HG03135 (cell line): ENCODE measurements at regions not wholly inside any gene's neighbourhood (a gene's known extent, or its start where the extent isn't known, plus 50 kb on each side); places are given as distances from the start of the nearest gene placed in this dataset.

Source experiments
- ATAC-seq: cut with Tn5 transposase; IDR thresholded peaks from one replicate; pipeline ENCODE4 v1.9.1; 2021; ENCODE audit warnings: mild to moderate bottlenecking, moderate library complexity; ENCODE audit not compliant: unreplicated experiment

DNA sequence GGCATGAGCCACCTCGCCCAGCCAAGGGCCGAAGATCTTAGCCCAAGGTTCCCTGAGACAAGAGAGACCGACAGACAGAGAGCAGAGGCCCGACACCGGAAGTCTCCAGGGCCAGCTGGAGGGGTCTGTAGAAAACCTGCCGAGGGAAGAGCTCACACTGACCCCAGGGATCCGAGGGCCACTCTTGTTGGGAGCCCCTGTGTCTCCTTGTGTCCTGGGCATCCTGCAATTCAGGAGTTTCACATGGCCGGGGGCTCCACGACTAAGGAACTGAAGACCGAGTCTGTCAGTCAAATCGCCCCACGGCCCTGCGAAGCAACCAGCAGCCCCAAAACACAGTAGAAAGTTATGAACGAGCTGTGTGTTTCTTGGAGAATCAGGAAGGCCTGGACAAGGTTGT lies 1482.0 kb downstream of the BRD1 start:
- no peak for ATAC-seq

DNA sequence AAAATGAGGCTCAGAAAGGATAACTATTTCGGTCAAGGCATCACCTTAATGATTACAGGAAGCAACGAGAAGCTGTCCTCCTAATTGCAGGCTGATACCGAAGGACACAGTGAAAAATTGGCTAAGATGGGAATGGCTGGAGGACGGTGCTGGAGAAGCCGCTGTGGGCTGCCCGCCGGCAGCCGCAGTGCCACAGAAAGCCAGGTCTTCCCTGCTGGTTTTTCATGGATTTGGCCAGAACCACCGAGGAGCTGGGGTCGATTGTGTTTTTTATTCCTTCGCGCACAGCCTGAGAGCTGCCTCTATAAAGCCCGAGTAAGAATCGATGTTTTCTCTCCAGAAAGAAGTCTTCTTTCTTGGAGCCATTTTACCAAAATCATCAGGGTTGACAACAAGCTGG lies 1484.2 kb downstream of the BRD1 start:
- no peak for ATAC-seq

DNA sequence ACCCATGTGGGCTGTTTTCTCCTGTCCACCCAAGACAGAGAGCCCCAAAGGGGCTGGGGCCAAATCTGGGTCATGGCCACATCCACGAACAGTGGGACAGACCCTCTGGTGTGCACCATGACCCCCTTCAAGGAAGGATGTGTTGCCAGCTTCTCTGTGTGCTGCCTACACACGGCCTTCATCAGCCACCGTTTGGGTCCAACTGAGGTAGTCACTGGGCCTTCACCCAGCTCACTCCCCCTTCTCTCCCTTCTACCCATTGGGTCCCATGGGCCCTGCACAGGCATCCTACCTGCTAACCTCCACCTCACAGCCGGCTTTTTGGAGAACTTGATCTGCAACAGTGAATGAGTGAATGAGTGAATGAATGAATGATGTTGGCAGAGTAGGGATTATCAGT lies 1484.9 kb downstream of the BRD1 start:
- no peak for ATAC-seq

DNA sequence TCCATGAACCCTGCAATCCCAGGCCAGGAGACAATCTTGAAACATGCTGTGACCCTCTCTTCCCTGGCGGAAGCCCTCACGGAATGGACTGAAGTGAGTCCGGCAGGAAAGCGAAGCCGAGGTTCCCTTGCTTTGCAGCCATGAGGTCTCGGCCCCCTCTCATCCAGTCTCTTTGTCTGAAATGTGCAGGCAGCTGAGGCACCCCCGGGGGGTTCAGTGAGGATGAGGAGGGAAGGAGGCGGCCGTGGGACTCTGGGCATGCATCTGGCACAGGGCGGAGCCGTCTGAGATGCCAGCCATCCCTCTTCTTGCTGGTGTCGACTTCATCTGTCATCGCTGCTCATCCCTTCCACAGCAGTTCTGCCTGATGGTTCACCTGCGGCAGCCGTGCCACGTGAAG lies 1485.7 kb downstream of the BRD1 start:
- no peak for ATAC-seq

DNA sequence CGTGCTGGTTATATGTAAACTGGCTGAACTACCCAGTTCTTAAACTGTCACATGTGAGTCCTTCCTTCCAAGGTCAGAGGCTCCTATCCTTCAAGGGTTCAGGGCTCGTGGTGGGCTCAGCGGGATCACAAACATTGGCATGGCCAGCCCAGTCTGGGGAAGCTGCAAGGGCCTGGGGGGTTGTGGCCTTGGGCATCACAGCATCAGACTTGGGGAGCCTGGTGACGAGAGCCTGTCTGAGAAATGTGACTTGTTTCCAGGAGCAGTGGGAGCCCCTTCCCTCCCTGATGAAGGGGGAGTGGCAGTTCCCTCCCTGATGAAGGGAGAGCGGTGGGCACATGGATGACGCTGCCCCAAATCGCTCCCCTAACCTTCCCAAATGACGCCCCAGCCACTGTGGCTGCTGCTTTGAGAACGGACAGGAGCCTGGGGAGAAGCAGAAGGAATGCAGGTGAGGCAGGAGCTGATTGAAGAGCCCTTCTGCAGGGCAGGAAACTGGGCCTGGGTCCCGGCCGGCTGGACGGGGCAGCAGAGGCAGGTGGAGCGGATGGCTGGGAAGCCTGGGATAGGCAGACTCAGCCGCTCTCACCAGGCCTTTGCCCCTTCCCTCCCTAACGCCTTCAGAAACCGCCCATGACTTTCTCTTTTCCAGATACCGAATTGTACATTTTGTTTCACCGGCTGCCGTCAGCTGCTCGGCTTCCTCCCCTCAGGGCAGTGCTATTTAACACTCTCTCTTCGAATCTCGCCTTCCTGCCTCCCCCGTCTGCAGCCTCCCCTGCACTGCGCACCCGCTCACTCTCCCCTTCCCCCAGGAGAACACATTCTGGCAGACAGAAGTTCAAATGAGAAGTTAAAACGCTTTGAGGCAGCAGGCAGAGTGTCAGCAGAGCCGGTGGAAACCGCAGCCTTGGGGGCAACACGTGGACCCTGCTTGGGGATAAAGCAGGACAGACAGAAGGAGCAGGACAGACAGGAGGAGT lies 1486.7 kb downstream of the BRD1 start:
- no peak for ATAC-seq

DNA sequence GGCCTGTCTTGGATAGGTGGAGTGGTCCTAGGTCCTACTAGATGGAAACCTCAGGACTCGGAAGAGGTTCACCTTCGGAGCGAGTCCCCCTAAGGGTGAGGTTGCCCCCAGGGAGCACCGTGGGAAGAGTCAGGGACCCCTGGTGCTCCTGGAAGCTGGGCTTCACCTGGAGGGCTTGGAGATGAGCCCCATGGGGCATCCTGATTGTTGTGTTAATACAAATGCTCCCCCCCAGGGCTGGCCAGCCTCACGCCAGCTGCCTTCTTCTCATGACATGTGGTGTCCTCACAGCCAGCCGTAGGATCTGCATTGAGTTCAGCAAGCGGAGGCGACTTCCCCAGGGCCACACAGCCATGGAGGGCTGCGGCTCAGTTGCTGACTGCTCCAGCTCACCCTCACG lies 1487.5 kb downstream of the BRD1 start:
- ATAC-seq: no peak

DNA sequence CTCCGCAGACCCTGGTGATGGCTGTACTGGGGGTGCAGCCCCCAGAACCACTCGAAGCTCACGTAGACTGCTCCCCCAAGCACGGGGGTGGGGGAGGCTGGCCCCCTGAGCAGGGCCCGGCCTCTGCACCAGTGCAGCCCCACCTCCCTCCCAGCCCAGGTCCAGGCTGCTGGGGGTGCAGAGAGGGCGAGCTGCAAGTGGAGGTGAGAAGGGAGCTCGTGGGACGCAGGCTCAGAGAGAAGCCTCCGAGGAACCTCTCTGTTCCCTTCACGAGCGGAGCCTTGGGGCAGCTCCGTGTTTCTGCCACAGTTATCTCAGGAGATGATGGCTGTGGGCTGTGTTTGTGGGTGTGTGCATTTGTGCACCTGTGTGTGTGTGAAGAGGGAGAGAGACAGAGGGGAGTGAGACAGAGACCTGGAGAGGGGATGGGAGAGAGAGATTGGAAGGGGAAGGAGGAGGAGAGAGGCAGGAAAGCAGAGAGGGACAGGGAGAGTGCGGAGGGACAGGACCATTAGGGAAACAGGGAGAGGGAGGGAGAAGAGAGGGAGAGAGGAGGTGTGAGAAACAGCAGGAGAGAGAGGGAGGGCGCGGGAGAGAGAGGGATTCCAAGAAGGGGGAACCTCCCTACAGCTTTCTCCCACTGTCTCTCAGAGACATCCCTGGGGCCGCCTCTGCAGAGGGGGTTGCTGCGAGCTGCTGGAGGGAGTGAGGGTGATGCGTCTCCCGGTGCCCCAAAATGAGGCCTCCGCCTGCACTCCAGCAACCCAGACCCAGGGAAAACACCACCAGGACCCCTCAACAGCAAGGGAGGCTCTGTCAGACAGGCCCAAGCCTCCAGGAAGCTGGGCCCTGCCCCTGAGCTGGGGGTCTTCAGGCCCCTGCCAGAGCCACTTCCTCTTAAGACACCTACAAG lies 1488.6 kb downstream of the BRD1 start:
- no peak for ATAC-seq

DNA sequence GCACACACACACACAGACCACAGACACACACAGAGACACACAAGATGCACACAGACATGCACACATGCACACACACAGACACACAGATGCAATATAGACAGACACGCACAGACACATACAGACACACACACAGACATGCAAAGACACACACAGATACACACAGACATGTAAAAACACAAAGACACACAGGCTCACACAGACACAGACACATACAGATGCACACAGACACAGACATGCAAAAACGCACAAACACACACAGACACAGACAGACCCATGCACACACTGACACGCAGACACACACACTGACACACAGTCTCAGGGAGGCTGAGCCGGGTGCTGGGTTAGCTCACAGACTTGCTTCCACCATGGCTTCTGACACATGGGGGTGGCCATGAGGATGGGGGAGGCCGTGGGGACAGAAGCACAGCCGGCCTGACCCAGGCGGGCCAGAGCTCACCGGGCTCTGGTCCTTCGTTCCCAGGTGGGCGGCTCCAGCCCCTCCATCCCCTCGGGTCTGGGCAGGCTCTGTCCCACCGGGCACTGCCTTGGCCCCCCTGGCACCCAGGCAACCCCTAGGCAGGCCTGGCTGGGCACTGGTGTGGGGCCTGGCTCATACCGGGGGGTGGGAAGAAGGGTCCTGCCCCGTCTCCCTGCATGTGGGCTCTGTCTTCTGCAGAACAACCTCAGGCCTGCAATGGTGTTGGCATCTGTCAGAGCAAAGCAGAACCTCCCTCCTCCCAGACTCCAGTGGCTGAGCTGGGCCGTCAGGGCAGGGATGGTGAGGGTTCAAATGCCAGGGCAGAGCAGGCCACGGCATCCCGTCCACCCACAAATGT lies 1489.5 kb downstream of the BRD1 start:
- no peak for ATAC-seq

DNA sequence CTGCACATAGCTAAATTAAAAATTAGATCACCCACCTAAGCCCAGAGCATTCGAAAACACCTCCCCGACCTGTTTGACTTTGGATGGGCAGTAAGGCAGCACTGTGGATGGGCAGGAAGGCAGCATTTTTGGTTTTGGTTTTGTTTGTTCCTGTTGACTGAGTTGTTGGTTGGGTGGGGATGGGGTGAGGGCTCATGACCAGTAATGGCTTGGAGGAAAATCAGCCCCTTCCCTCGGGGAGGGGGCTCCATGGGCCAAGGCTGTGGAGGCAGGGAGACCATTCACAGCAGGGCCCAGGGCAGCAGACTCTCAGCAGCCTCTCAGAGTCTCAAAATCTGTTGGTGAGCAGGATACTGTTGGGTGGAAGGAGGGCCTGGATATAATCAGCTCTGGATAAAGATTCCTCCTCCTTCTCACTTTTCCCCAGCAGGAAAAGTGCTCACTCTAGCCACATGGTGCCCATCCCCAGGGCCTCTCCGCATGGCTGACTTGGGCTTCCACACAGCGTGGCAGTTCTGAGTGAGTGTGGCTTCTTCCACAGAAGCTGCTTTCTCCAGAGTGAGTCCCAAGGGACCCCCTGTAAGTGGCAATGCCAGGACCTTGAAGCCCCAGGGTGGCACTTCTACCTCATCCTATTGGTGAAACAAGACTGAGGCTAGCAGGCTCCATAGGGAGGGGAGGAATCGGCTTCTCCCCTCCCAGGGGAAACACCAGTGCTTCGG lies 1491.2 kb downstream of the BRD1 start:
- no peak for ATAC-seq

DNA sequence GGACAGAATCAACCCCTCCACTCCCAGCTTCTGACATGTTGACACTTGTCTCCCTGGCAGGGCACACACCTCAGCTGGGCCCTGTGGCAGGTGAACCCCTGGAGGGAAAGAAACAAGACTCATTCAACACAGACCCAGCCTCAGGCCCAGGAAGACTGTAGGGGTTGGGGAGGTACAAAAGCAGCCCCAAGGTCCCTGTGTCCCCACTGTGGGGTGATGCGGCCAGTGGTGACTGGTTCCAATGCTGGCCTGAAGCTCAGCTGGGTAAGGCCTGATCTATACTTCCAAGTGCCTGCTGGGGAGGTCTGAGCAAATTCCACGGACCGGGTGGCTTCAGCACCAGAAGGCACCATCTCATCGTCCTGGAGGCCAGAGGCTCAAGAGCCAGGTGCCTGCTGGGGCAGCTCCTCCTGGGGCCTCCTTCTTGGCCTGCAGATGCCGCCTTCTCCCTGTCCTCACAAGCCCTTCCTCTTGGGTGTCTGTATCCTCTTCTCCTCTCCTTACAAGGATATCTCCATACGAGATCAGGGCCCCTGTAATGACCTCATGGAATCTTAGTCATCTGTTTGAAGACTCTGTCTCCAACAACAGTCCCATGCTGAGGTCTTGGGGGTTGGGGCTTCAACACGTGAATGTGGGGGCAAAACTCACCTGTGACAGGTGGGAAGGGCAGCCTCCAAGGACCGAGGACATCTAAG lies 1492.1 kb downstream of the BRD1 start:
- no peak for ATAC-seq

DNA sequence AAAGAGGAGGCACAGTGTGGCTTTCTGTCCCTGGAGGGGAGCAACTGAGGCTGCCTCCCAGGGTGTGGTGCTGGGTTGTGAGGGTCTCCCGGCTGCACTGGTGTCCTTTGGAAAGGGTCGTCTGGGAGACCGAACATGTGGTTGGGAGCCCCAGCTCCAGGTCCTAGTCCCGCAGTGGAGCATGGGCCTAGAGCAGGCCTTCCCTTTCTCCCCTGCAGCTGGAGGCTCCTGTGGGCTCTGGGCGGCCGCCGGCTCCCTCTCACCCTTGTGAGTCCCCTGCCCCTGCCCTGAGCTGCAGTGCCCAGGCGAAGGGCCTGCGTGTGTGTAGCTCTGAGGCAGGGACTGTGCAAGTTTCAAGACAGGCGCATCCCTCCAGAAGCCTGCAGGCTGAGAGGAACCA lies 1492.7 kb downstream of the BRD1 start:
- no peak for ATAC-seq

DNA sequence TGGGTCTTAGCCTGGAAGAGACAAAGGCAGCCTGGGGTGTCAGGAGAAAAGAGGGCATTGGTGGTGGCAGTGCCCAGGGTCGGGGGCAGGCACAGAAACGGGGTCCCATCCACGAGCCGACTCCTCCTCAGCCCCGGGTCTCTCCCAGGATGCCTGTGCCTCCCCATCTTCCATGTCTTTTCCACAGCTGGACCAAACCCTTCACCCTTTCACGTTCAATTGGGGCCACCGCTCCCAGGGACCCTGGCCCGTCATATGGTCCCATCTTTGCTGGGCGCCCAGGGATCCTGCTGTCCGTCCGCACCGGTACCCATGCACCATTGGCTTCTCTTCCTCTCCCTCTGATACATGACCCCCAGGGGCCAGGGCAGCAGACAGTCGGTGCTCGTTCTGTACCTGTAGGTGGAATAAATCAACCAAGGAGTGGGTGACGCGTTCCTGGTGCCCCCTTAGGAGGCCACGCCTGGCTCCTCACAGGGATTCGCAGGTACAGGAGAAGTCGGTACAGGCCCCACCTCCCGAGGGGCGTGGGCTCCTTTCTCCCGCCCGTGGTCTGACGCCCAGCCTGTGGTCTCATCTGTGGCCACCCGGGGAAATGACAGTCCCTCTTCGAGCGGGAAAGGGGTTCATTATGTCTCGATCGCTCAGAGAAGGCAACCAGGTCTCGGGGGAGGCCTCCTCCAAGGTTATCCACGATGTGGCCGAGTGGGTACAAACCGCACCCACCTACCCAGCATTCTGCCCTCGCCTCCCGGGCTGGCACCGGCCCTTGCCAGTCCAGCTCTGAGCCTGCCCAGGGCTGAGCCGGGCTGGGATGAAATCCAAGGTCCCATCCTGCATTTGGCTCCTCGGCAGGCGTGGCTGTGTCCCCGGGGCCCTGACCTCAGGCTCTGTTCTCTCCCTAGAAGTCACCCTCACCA lies 1493.6 kb downstream of the BRD1 start:
- no peak for ATAC-seq

DNA sequence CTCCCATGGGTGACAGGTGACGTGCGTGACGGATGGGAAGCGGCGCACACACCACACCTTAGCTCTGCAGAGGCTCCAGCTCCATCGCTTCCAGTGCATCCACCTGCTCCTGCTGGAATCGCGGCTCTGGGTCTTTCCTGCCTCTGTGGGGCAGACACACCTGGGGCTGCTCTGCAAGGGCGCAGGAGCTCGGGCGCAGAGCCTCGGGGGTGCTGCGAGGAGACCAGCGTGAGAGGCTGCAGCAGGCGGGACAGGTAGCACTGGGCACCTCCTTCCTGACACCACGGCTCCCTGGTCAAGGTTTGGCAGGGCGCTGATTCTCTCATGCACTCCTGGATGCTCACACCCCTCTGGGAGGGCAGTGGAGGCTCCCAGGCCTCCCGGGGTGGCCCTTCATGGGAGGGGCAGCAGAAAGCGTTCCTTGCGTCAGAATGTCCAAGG lies 1494.3 kb downstream of the BRD1 start:
- no peak for ATAC-seq

DNA sequence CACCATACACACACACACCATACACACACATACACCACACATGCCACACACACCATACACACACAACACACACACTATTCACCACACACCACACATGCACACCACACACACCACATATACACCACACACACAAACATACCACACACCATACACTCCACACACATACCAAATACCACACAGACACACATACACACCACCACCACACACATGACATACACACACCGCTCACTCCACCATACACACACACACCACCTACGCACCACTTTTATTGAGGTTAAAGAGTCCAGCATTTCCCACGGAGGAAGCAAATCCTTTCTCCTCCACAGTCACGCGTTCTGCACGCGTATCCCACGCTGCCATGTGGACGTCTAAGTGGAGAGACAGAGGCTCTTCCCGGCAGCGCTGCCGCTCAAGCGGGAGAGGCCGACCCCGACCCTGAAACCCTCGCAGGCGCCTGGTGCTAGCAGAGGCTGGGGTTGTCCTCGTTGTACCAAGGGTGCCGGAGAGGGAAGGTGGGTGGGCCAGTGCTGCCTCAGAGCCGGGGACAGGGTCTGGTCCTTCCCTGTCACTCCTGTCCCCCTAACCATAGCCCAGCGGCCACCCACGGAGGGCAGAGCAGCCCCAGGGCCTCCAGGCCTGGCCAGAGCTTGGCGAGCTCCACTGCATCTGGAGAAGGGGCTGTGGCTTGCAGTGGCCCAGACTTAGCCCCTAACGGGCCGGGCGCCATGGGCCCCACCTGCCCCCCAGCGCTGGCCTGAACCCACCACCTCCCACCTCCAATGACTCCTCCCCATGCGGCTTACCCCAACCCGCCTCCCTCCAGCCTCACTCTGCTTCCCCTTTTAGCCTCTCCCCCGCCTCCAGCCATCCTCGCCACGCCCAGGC lies 1495.0 kb downstream of the BRD1 start:
- no peak for ATAC-seq

DNA sequence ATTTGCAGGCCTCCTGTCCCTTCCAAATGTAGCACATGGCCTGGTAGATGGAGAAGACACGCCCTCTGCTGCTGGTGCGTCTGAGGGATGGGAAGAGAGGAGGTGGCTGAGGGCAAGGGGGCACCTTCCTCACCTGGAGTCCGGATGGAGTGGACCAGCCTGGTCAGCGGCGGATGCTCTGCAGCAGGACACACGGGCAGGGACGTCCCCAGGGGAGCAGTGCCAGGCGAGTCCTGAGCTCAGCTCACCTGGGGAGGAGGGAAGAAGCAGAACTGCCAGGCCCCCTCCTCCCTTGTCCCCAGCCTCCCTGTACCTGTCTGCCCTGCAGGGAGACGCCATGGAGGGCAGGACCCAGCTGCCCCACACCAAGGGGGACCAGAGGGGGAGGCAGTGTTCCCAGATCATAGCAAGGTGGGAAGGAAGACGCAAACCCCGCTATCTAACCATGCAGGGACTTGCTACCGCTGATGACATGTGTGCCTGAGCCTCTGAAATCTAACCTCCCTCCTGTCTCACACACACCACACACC lies 1495.9 kb downstream of the BRD1 start:
- ATAC-seq: no peak

DNA sequence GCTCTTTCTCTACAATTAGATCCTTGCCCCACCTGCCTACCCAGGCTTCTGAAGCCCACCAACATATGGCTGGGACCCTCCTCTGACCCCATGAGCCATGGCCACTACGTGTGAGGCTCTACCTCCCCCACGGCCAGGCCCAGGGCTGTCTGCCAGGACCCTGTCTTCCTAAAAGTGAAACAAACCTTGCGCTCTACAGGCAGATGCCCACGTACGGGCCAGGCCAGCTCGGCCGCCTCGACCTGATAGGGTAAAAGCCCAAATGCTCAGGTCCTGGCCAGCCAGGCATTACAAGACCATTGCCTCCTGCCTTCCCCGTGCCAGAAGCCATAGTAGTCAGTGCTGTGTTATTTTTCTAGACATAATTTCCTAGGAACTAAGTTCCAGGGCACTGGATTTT lies 1496.4 kb downstream of the BRD1 start:
- no peak for ATAC-seq

DNA sequence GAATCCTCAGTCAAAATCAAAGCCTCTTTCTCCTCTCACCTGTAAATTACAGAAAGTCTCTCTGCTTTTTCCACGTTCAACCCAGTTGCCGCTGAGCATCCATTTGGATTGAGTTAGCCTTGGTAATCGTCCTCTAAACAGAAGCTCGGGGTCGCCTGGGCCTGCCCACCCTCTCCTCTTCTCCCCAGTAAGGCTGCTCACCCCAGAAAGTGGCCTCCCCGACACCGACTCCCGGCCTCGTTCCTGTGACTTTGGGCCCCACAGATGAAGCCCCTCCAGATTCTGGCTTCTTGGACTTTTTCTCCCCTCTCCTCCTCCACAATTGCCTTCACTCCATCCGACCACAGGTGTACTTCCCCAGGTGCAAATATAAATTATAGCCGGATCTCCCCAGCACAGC lies 1500.0 kb downstream of the BRD1 start:
- ATAC-seq: no peak
